NT2/D1 (cell line): ENCODE measurements at regions not wholly inside any gene's neighbourhood (a gene's known extent, or its start where the extent isn't known, plus 50 kb on each side); places are given as distances from the start of the nearest gene placed in this dataset.

Experiments
- SUZ12 ChIP-seq: IDR thresholded peaks from 2 replicates; pipeline ENCODE4 v1.6.1; 2011; ENCODE audit not compliant: insufficient read length, insufficient read depth; ENCODE audit errors: extremely low read depth
- YY1 ChIP-seq: IDR thresholded peaks from 2 replicates; pipeline ENCODE4 v1.6.1; 2011; ENCODE audit not compliant: insufficient read length, insufficient read depth
- ZNF274 ChIP-seq: IDR thresholded peaks from 2 replicates; pipeline ENCODE4 v1.6.1; 2011; ENCODE audit warnings: mild to moderate bottlenecking, low read depth, low read length

GRCh38 chr5:106827061-106827460 is 843.7 kb downstream of the EFNA5 start:
- TF ChIP-seq ZNF274 (no peak), YY1 (no peak), SUZ12 (no peak)
